IMR-90 (cell line): ENCODE measurements at regions not wholly inside any gene's neighbourhood (a gene's known extent, or its start where the extent isn't known, plus 50 kb on each side); places are given as distances from the start of the nearest gene placed in this dataset.

Source experiments
- ATAC-seq: fragments of 200-7000 bp; cut with Tn5 transposase; 2 replicates; pipeline ENCODE4 v1.9.1; 2020; ENCODE audit warnings: low read depth, mild to moderate bottlenecking, moderate library complexity
- BruUV-seq: library from RNA; stranded (reverse); fragments of 400-500 nt; replicated peaks from 2 replicates; lab custom pipeline; 2021; lab: Mats Ljungman, UMichigan
- CTCF ChIA-PET: fragments of 300-600 bp; formaldehyde crosslinking; extraction: SDS; loops from one replicate; lab custom pipeline; 2021; ENCODE audit warnings: antibody characterized with exemption; lab: Yijun Ruan, JAX
- POLR2A ChIA-PET: fragments of 300-600 bp; sonication (Branson Sonifier 250); formaldehyde crosslinking; loops from one replicate; lab custom pipeline; 2022; ENCODE audit warnings: antibody characterized with exemption; ENCODE audit not compliant: unreplicated experiment; lab: Charles Lee
- DNase-seq: peaks from one replicate; pipeline ENCODE4 v3.0.0; 2013
- H2AFZ ChIP-seq: replicated peaks from 2 replicates; pipeline ENCODE3; 2013; ENCODE audit warnings: low read length, mild to moderate bottlenecking; ENCODE audit not compliant: poor library complexity
- H2AK5ac ChIP-seq: 2 replicates; pipeline ENCODE4 v1.6.1; 2013; ENCODE audit warnings: low read depth, low read length, inconsistent platforms
- H2AK9ac ChIP-seq: replicated peaks from 2 replicates; pipeline ENCODE3; 2013; ENCODE audit warnings: mild to moderate bottlenecking, low read depth, low read length, moderate library complexity; ENCODE audit not compliant: poor library complexity
- H2BK120ac ChIP-seq: 2 replicates; pipeline ENCODE4 v1.6.1; 2013; ENCODE audit warnings: low read depth, low read length, inconsistent platforms
- H2BK15ac ChIP-seq: 3 replicates; pipeline ENCODE4 v1.6.1; 2013; ENCODE audit warnings: low read depth, low read length, inconsistent platforms
- H2BK20ac ChIP-seq: 2 replicates; pipeline ENCODE4 v1.6.1; 2013; ENCODE audit warnings: low read depth, mild to moderate bottlenecking, inconsistent platforms, low read length, moderate library complexity
- H2BK5ac ChIP-seq: 2 replicates; pipeline ENCODE4 v1.6.1; 2013; ENCODE audit warnings: mild to moderate bottlenecking, low read depth, low read length, inconsistent platforms; ENCODE audit not compliant: poor library complexity, severe bottlenecking
- H3K14ac ChIP-seq: replicated peaks from 2 replicates; pipeline ENCODE4 v1.6.1; 2013; ENCODE audit warnings: low read depth, low read length, inconsistent platforms
- H3K18ac ChIP-seq: 2 replicates; pipeline ENCODE4 v1.6.1; 2013; ENCODE audit warnings: low read depth, low read length, control low read depth
- H3K23ac ChIP-seq: 2 replicates; pipeline ENCODE4 v1.6.1; 2013; ENCODE audit warnings: low read depth, low read length, inconsistent platforms
- H3K27ac ChIP-seq: 2 replicates; pipeline ENCODE4 v1.5.1; 2013; ENCODE audit warnings: mild to moderate bottlenecking, control low read depth, low read length; ENCODE audit not compliant: insufficient read depth
- H3K27me3 ChIP-seq: 2 replicates; pipeline ENCODE4 v1.6.1; 2013; ENCODE audit warnings: low read length; ENCODE audit not compliant: control insufficient read depth, insufficient read depth
- H3K36me3 ChIP-seq: 2 replicates; pipeline ENCODE4 v1.6.1; 2013; ENCODE audit warnings: low read length, mixed read lengths; ENCODE audit not compliant: control insufficient read depth, insufficient read depth
- H3K4ac ChIP-seq: 2 replicates; pipeline ENCODE4 v1.6.1; 2013; ENCODE audit warnings: low read depth, low read length, inconsistent platforms
- H3K4me1 ChIP-seq: 2 replicates; pipeline ENCODE4 v1.6.1; 2013; ENCODE audit warnings: low read length, mixed read lengths; ENCODE audit not compliant: control insufficient read depth, insufficient read depth
- H3K4me2 ChIP-seq: 2 replicates; pipeline ENCODE4 v1.6.1; 2013; ENCODE audit warnings: low read depth, mild to moderate bottlenecking, control low read depth, low read length, moderate library complexity
- H3K4me3 ChIP-seq: 2 replicates; pipeline ENCODE4 v1.5.1; 2013; ENCODE audit warnings: low read depth, mild to moderate bottlenecking, control low read depth, low read length, moderate library complexity; ENCODE audit not compliant: insufficient read depth
- H3K56ac ChIP-seq: 2 replicates; pipeline ENCODE4 v1.6.1; 2013; ENCODE audit warnings: low read length, inconsistent platforms; ENCODE audit not compliant: insufficient read depth; ENCODE audit errors: extremely low read depth
- H3K79me1 ChIP-seq, 2 experiments: 2 replicates each; pipeline ENCODE4 v1.6.1; 2013; ENCODE audit warnings: low read length in 2 of 2, inconsistent platforms in 1 of 2, low read depth in 1 of 2
- H3K9ac ChIP-seq: 2 replicates; pipeline ENCODE4 v1.6.1; 2013; ENCODE audit warnings: low read depth, low read length, control low read depth
- H3K9me1 ChIP-seq: 2 replicates; pipeline ENCODE4 v1.6.1; 2013; ENCODE audit warnings: low read length, inconsistent platforms; ENCODE audit not compliant: insufficient read depth
- H3K9me3 ChIP-seq: 2 replicates; pipeline ENCODE4 v1.6.1; 2013; ENCODE audit warnings: low read length; ENCODE audit not compliant: control insufficient read depth, insufficient read depth
- H4K20me1 ChIP-seq: 2 replicates; pipeline ENCODE4 v1.6.1; 2013; ENCODE audit warnings: low read length, inconsistent platforms; ENCODE audit not compliant: insufficient read depth
- H4K5ac ChIP-seq: 2 replicates; pipeline ENCODE4 v1.6.1; 2013; ENCODE audit warnings: mild to moderate bottlenecking, low read depth, low read length, control low read depth
- H4K8ac ChIP-seq, 2 experiments: 2 replicates each; pipeline ENCODE4 v1.6.1; 2013; ENCODE audit warnings: low read depth in 2 of 2, low read length in 2 of 2, control low read depth in 1 of 2, inconsistent platforms in 1 of 2
- H4K91ac ChIP-seq: 2 replicates; pipeline ENCODE4 v1.6.1; 2013; ENCODE audit warnings: low read depth, low read length, inconsistent platforms; ENCODE audit not compliant: insufficient read depth
- MAFK ChIP-seq: IDR thresholded peaks from 2 replicates; pipeline ENCODE4 v1.6.1; 2012; ENCODE audit warnings: low read depth, low read length, improper control_type of control experiment
- MAZ ChIP-seq: IDR thresholded peaks from 2 replicates; pipeline ENCODE4 v1.6.1; 2012; ENCODE audit warnings: low read depth, mild to moderate bottlenecking, low read length, improper control_type of control experiment, moderate library complexity, borderline replicate concordance
- MXI1 ChIP-seq: IDR thresholded peaks from 2 replicates; pipeline ENCODE4 v1.6.1; 2012; ENCODE audit warnings: low read depth, mild to moderate bottlenecking, low read length, moderate library complexity, borderline replicate concordance
- POLR2A ChIP-seq: IDR thresholded peaks from 2 replicates; pipeline ENCODE4 v1.6.1; 2012; ENCODE audit warnings: mild to moderate bottlenecking, low read depth, low read length
- RAD21 ChIP-seq: IDR thresholded peaks from 2 replicates; pipeline ENCODE4 v1.6.1; 2012; ENCODE audit warnings: low read length, improper control_type of control experiment
- RCOR1 ChIP-seq: IDR thresholded peaks from 2 replicates; pipeline ENCODE4 v1.6.1; 2012; ENCODE audit warnings: mild to moderate bottlenecking, low read length, improper control_type of control experiment; ENCODE audit not compliant: insufficient replicate concordance
- RFX5 ChIP-seq: IDR thresholded peaks from 2 replicates; pipeline ENCODE4 v1.8.0; 2012; ENCODE audit warnings: low read depth, mild to moderate bottlenecking, low read length, moderate library complexity
- SMC3 ChIP-seq: fragments of 150-350 bp; IDR thresholded peaks from 2 replicates; pipeline ENCODE4 v1.6.1; 2016; ENCODE audit warnings: low read depth, mild to moderate bottlenecking, antibody characterized with exemption, low read length, moderate library complexity
- WGBS, 2 experiments: methylation state at CpG; one replicate each; pipeline versions ENCODE4 v1.1.5 to v1.1.7; 2013; ENCODE audit warnings: missing lambda C conversion rate in 2 of 2; ENCODE audit not compliant: insufficient read length in 1 of 2; ENCODE audit errors: extremely low coverage in 2 of 2; 5-methylcytosine and 5-hydroxymethylcytosine counted together
- dilution Hi-C: fragments of 300-500 bp; cut with HindIII; formaldehyde crosslinking; loops from one replicate; pipeline ENCODE4 v1.14.3; 2018; ENCODE audit warnings: low sequenced_read_pairs; ENCODE audit not compliant: unreplicated experiment
- in situ Hi-C: fragments of 300-500 bp; cut with MboI; formaldehyde crosslinking; loops from 3 replicates; pipeline ENCODE4 v1.14.3; 2019; ENCODE audit warnings: low sequenced_read_pairs, inconsistent platforms, mixed read lengths
- intact Hi-C: fragments of 100-400 bp; cut with micrococcal nuclease; formaldehyde crosslinking; loops from 2 replicates; pipeline ENCODE4 v1.10.0; 2022
- TF ChIP-seq, protein P1 (sequence below): fragments of 150-350 bp; IDR thresholded peaks from 2 replicates; pipeline ENCODE4 v1.6.1; 2017; ENCODE audit warnings: mild to moderate bottlenecking, antibody characterized with exemption, low read length, low read depth
- TF ChIP-seq, protein P2 (sequence below): fragments of 150-350 bp; IDR thresholded peaks from 2 replicates; pipeline ENCODE4 v1.6.1; 2016; ENCODE audit warnings: low read depth, mild to moderate bottlenecking, low read length, moderate library complexity, borderline replicate concordance

DNA sequence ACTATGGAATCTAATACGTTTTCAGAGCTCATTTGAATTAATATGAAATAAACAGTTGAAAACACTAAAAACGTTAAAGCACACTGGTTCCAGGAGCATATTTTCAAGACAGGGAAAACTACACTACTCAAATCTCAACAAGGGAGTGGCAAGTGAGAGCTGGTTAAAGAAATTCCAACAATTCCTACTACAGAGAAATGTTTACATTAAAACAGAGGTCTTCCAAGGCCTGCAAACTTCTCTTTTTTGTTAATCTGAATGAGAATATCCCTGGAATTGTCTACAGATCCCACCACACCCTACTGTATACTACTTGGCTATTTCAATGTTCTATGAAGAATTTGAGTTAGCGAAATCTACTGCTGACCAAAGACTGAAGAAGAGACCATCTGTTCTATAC is 231.5 kb downstream of the ZEB2 start:
- Histone ChIP-seq H4K8ac (no peak overlapping the region; a peak in 1 of 4 replicates), H2BK15ac (no peak overlapping the region), H3K14ac (no peak overlapping the region), H2BK5ac (peak overlapping the region; percentile 63), H2AFZ (no peak overlapping the region), H3K9me1 (no peaks in the 10 kb centered on the region), H3K9ac (no peak overlapping the region), H3K56ac (no peak overlapping the region), H3K27ac (no peak overlapping the region), H3K4me1 (0 out of 2 replicates have a peak, but pooled peaks cover 2% of the 10 kb centered on the region), H3K4ac (peak overlapping the region; percentile 62; the same call in 1 of the 2 replicates), H4K91ac (no peak overlapping the region), H2AK9ac (no peak overlapping the region), H3K4me3 (no peak overlapping the region), H3K27me3 (no peaks in the 10 kb centered on the region), H2BK120ac (0 out of 2 replicates have a peak overlapping the region, but pooled peaks have one; percentile 61), H3K4me2 (no peak overlapping the region), H2BK20ac (peak overlapping the region; percentile 63), H4K5ac (peak overlapping the region; percentile 17; the same call in 1 of the 2 replicates), H3K18ac (no peak overlapping the region), H2AK5ac (no peak overlapping the region), H3K79me1 (peaks cover 0 to 3% of the 10 kb centered on the region in 2 experiments; a peak in 1 of 4 replicates), H3K36me3 (no peaks in the 10 kb centered on the region), H4K20me1 (no peaks in the 10 kb centered on the region), H3K23ac (no peak overlapping the region), H3K9me3 (no peaks in the 10 kb centered on the region)
- no TSS peak for BruUV-seq
- dilution Hi-C loops (no loop called here), intact Hi-C loops (no loop called here), in situ Hi-C loops (no loop called here)
- ChIA-PET CTCF (no interaction called here), POLR2A (no interaction called here)
- TF ChIP-seq RAD21 = no peak
- TF ChIP-seq MAZ = no peak
- no peak for TF ChIP-seq SMC3
- no peak for TF ChIP-seq POLR2A
- TF ChIP-seq, protein P1, sequence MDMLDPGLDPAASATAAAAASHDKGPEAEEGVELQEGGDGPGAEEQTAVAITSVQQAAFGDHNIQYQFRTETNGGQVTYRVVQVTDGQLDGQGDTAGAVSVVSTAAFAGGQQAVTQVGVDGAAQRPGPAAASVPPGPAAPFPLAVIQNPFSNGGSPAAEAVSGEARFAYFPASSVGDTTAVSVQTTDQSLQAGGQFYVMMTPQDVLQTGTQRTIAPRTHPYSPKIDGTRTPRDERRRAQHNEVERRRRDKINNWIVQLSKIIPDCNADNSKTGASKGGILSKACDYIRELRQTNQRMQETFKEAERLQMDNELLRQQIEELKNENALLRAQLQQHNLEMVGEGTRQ = no peak
- no peak for TF ChIP-seq MXI1
- no peak for TF ChIP-seq RCOR1
- TF ChIP-seq RFX5 = no peak
- TF ChIP-seq MAFK = no peak
- TF ChIP-seq, protein P2, sequence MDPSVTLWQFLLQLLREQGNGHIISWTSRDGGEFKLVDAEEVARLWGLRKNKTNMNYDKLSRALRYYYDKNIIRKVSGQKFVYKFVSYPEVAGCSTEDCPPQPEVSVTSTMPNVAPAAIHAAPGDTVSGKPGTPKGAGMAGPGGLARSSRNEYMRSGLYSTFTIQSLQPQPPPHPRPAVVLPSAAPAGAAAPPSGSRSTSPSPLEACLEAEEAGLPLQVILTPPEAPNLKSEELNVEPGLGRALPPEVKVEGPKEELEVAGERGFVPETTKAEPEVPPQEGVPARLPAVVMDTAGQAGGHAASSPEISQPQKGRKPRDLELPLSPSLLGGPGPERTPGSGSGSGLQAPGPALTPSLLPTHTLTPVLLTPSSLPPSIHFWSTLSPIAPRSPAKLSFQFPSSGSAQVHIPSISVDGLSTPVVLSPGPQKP = no peak
- peak; percentile 51 for DNase-seq
- WGBS, 2 experiments = no CpG with 5 or more reads among the region's 3 CpGs
- peak; percentile 88 for ATAC-seq
